GM18867 (cell line): ENCODE measurements at regions not wholly inside any gene's neighbourhood (a gene's known extent, or its start where the extent isn't known, plus 50 kb on each side); places are given as distances from the start of the nearest gene placed in this dataset.

Experiments used
- ATAC-seq: cut with Tn5 transposase; IDR thresholded peaks from one replicate; pipeline ENCODE4 v1.9.1; 2021; ENCODE audit warnings: mild to moderate bottlenecking, moderate library complexity; ENCODE audit not compliant: unreplicated experiment

DNA sequence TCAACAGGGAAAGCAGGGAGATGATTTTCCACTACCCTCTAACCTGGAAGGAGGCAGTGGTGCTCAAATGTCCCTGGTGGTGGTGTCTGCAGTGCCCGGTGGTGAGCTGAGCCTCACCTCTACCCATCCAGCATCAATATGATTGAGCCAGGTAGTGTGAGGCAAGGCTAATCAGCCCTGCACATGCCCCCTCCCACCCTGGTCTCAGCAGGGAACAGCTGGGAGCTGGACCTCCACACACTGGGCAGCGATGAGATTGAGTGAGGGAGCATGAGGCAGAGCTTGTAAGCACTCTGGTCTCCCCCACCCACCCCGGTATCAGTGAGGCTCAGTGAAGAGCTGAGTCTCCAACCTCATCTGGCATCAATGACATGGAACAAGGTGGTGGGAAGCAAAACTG lies 634.3 kb downstream of the PTPRU start:
- no peak for ATAC-seq

DNA sequence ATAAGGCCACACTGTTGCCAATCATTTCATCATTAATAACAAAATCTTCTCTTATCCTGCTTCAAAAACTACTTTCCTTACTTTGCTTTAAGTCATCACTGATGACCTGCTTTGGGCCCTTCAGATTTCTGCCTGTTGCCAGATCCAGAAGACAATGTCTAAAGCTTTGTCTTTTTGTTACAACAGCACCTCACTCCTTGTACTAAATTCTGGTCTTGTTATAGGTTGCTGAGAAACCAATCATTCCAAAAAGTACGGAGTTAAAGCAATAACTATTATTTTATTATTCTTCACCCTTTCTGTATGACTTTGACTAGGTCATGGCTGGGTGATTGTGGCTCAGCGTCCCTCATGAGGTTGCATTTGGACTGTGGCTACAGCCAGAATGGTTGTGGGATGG lies 633.5 kb downstream of the PTPRU start:
- no peak for ATAC-seq

DNA sequence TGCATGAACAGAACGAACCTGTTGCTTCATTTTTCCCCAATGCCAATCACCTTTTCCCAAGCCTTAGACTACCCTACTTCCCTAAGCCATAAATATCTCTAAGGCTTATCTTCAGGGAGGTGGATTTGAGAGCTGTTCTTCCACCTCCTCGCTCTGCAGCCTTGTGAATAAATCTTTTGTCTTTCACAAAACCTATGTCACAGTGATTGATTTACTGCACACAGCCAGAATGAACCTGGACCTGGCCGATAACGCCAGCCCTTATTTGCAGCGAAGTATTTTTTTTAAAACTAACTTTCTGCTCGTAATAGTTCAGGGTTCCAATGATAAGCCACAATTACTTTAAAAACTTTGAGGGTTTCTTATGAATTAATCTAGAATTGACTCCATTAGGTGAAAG lies 632.6 kb downstream of the PTPRU start:
- ATAC-seq = no peak

GRCh38 chr1:29868096-29868495 lies 631.8 kb downstream of the PTPRU start:
- ATAC-seq = no peak

DNA sequence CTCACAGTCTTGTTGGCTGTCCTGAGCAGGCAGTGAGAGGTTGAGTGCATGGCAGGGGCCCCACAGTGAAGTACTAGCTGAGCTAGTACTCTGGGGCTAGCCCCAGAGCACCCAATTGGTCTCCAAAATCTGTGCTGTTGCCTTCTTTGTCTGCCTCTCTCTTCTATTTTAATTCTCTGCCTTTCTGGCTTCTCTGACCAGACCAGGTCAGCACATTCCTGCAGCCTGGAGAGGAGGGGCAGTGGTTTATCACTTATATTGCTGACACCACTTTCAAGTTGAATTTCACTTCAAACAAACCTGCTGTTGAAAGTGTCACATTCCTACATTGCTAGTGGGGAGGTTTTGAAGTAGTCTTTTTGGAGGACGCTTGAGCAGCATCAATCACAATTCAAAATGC lies 628.7 kb downstream of the PTPRU start:
- ATAC-seq = no peak

- no peak for ATAC-seq
Observed at GRCh38 chr1:29864431-29865022, 628.2 kb downstream of the PTPRU start.

DNA sequence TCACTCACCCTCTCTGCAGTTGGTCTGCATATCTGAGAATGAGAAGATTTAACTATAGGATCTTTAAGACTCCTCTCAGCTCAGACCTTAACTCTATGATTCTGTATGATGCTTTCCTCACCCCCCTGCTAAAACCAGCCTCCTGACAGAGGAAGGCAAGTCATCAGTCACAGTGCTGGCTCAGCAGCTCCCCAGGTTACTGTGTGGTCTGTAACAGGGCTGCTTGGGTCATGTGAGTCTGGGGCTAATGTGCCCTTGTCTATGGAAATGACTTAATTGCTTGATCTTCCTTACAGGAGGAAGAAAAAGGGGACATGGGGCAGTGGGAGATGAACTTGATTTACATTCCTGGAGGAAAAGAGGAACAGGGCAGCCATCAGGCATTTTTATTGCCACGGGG lies 625.6 kb downstream of the PTPRU start:
- no peak for ATAC-seq

- ATAC-seq = no peak
Observed at GRCh38 chr1:29861446-29861845, 625.1 kb downstream of the PTPRU start.

DNA sequence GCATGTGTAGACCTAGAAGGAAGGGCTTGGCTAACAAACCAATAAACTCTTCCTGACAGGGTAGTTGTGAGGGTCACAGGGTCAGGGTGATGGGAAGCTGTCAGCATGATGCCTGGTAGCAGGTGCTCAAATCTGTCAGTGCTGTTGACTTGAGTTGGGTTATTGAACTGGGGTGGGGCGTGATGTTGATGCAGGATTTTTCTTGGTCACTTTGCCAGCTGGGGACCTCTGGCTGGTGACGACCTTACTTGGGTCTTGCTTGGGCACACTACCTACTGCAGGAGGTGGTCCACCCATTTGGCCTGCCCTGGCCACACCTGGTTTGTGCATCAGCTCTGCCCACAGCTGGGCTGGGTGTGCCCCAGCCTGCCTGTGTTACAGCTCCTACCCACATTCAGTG lies 624.4 kb downstream of the PTPRU start:
- no peak for ATAC-seq

DNA sequence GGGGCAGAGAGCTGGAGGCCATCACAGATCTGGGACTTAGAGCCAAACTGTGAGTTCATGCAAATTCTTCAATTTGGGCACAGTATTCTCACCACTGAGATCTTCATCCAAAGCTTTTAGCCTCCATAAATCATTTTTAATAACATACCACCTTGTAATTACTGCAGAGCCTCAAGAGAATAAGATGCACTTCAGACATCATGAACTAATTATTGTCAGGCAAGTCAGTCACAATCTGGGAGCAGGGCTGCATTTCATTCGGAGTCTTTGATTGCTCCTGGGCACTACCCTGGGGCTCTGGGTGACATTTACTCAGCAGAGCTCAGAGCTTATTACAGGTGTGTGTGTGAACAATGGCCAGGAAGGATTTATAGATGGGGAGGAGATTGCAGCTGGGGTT lies 623.7 kb downstream of the PTPRU start:
- no peak for ATAC-seq

DNA sequence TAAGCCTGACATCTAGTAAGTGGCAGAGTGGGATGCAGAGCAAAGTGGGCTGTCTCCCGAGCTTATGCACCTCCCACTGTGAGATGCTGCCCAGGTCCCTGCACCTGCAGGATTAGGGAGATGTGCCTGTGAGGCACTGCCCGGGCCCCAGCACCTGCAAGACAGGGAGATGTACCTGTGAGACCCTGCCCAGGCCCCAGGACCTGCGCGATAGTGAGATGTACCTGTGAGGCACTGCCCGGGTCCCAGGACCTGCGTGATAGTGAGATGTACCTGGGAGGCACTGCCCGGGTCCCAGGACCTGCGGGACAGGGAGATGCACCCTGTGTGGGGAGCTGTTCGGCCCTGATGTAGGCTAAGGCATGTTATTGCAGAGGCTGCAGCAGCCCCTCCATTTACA lies 622.8 kb downstream of the PTPRU start:
- ATAC-seq = no peak

DNA sequence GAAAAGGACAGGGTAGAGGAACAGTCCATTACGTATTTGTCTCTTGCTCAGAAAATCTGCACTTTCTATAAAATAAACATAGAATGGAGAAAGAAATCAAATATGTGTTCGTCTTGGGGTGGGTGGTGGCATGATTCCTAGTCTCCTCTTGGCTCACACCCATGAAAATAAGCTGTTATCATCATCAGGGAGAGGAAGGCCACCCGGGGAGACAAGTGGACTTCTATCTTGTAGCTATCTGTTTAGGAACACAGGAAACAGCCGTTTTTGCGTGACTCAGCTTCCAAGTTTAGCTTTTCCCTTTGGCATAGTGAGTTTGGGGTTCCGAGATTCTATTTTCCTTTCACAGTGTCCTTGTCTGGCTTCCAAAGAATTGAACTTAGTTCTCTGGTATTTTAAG lies 622.3 kb downstream of the PTPRU start:
- no peak for ATAC-seq

- ATAC-seq = no peak
Observed at GRCh38 chr1:29856340-29857114, 620.2 kb downstream of the PTPRU start.

DNA sequence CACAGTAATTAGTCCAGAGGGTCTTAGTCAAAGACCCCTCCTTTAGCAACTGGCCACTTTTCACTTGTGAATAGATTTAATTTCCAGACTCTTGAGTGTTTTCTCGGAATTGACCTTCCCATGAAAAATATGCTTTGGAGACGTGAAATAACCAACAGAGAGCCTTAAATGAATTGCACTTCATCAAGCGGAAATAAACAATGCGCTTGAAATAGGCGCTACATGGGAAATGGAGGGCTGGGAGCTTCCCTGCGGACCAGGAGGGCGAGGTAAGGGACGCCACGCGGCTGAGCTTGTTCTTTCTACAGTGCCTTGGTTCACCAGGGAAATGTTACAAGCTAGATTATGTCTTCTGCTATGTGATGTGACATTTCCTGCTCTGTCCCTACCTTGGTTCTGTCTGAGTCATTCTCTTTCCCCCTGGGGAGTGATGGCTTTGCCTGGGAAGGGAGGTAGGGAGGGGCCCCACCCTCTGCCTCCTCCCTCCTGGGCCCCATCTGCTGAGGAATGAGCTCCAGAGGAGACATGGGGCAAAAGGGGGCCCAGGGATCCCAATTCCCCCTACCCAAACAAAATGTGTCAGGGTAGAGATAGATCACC lies 619.3 kb downstream of the PTPRU start:
- ATAC-seq = no peak

- ATAC-seq = no peak
Observed at GRCh38 chr1:29854700-29855276, 618.5 kb downstream of the PTPRU start.

DNA sequence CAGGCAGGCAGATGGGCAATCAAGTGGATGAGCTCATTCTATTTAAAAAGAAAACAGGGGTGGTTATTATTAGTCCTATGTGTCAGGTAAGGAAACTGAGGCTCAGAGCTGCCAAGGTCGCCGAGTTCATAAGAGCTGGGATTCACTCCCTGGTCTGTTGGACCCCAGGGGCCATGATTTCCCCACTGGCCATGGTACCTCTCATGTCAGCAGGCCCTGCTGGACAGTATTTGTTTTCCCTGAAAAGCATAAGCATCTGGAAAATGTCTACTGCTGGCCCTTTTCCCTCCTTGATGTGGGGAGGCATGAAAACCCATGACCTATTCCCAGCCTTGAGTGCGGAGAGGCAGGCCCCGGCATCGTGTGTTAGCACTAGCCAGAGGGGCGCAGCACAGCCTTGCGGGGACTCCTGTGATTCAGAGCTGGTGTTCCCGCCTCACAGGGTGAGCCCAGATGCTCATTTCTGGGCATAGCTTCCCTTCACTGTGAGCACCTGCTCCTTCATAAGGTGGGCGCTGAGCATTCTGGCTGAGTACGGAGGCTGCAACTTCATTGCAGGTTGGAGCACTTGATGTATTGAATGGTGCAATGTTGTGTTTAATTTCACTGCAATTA lies 617.5 kb downstream of the PTPRU start:
- ATAC-seq = no peak

GRCh38 chr1:29852248-29852647 lies 615.9 kb downstream of the PTPRU start:
- ATAC-seq = no peak

DNA sequence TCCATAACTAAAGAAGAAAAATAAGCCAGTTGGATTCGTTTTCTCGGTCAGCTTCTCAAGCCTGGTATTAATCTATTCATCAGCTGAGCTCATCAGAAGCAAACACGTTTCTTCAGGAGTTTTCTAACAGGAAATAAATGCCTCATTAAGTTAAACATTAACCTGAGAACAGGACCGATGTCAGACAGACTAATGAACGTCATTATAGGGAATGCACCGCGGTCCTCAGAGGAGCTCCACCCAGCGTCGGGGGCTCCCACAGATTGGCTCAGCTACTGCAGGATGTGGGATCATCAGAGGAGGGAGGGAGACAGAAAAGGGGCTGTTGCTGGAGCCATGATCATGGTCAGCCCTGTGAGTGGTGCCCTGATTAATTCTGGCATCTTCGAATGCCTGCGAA lies 615.4 kb downstream of the PTPRU start:
- no peak for ATAC-seq

DNA sequence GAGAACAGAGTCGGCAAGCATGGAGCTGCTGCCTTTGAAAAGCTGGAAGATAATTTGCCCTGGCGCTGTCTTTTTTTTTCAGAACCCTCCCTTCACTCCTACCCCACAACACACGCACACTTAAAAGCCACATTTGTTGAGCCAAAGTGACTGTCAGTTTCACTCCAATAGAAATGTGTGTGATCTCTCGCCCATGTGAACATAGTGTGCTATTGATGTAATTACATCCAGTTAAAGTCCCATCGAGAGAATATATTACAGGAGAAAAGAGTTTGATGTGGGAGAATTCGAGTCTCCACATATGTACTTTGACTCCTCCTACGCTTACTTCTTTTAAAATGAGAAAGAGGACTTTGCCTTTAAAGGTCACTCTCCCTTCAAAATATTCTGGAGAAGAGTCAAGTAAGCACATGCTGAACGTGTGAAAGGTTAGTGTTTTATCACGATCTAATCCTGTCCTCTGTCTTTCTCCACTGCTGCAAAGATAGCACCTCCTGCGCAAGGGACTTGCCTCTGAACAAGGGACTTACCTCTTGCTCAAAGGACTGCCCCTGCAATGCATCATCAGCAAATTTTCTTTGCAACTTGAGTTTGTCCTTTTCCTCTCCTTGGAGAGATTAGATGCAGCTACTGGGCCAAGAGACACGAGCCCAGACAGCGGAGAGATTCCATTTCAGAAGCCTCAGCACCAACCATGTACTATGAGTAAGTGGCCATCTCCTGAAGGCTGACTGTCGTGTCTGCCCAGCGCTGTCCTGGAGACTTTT lies 613.9 kb downstream of the PTPRU start:
- ATAC-seq = no peak

- ATAC-seq = no peak
Observed at GRCh38 chr1:29849038-29849750, 612.9 kb downstream of the PTPRU start.
